Lower lobe of right lung (tissue), 2 donors: ENCODE measurements at regions not wholly inside any gene's neighbourhood (a gene's known extent, or its start where the extent isn't known, plus 50 kb on each side); places are given as distances from the start of the nearest gene placed in this dataset.

Source experiments
- ATAC-seq, 2 donors: fragments of 200-7000 bp; cut with Tn5 transposase; one replicate each; pipeline ENCODE4 v1.9.1; 2020 to 2022; ENCODE audit warnings: mild to moderate bottlenecking in 2 of 2, moderate library complexity in 2 of 2
- DNase-seq: peaks from one replicate; pipeline ENCODE4 v3.0.0-alpha.2; 2020
- H3K27ac ChIP-seq: fragments of 200-600 bp; one replicate; pipeline ENCODE4 v1.8.0; 2022
- H3K27me3 ChIP-seq: fragments of 200-600 bp; one replicate; pipeline ENCODE4 v1.8.0; 2022; ENCODE audit warnings: low read depth
- H3K36me3 ChIP-seq: fragments of 200-600 bp; one replicate; pipeline ENCODE4 v1.8.0; 2022; ENCODE audit warnings: mild to moderate bottlenecking
- H3K4me1 ChIP-seq: fragments of 200-600 bp; one replicate; pipeline ENCODE4 v1.8.0; 2022
- H3K4me3 ChIP-seq: fragments of 200-600 bp; one replicate; pipeline ENCODE4 v1.8.0; 2022; ENCODE audit warnings: mild to moderate bottlenecking
- H3K9me3 ChIP-seq: fragments of 200-600 bp; one replicate; pipeline ENCODE4 v1.8.0; 2022
- CTCF ChIP-seq: fragments of 200-600 bp; IDR thresholded peaks from one replicate; pipeline ENCODE4 v1.8.0; 2022; ENCODE audit warnings: antibody characterized with exemption, mild to moderate bottlenecking
- intact Hi-C: fragments of 100-400 bp; cut with DNase I; formaldehyde crosslinking; loops from one replicate; pipeline ENCODE4 v1.11.0; 2022
- donor health status: DM: no; HTN: yes; CAD: no; lungs with severe emphysema.

- ATAC-seq: no peak
- Histone ChIP-seq H3K27ac (no peak overlapping the region), H3K9me3 (no peaks in the 10 kb centered on the region), H3K4me3 (no peak overlapping the region), H3K36me3 (no peaks in the 10 kb centered on the region), H3K4me1 (no peaks in the 10 kb centered on the region), H3K27me3 (no peaks in the 10 kb centered on the region)
- DNase-seq: no peak
- intact Hi-C loops: no loop called here
- no peak for TF ChIP-seq CTCF
Observed at GRCh38 chr5:141793403-141793802, 84.8 kb downstream of the PCDH1 start.

- Histone ChIP-seq H3K27ac (no peak overlapping the region), H3K4me3 (no peak overlapping the region), H3K27me3 (no peaks in the 10 kb centered on the region), H3K4me1 (no peaks in the 10 kb centered on the region), H3K36me3 (no peaks in the 10 kb centered on the region), H3K9me3 (no peaks in the 10 kb centered on the region)
- DNase-seq: no peak
- no peak for TF ChIP-seq CTCF
- ATAC-seq: no peak
- intact Hi-C loops: no loop called here
Observed at GRCh38 chr5:141790630-141791029, 87.6 kb downstream of the PCDH1 start.

- intact Hi-C loops: no loop called here
- TF ChIP-seq CTCF: no peak
- H3K4me1 ChIP-seq: no peaks in the 10 kb centered on the region
- H3K36me3 ChIP-seq: no peaks in the 10 kb centered on the region
- no peak overlapping the region for H3K27ac ChIP-seq
- no peak for ATAC-seq
- no peak for DNase-seq
- no peak overlapping the region for H3K4me3 ChIP-seq
- H3K9me3 ChIP-seq: no peaks in the 10 kb centered on the region
- no peaks in the 10 kb centered on the region for H3K27me3 ChIP-seq
Observed at GRCh38 chr5:141789330-141789729, 88.9 kb downstream of the PCDH1 start.

DNA sequence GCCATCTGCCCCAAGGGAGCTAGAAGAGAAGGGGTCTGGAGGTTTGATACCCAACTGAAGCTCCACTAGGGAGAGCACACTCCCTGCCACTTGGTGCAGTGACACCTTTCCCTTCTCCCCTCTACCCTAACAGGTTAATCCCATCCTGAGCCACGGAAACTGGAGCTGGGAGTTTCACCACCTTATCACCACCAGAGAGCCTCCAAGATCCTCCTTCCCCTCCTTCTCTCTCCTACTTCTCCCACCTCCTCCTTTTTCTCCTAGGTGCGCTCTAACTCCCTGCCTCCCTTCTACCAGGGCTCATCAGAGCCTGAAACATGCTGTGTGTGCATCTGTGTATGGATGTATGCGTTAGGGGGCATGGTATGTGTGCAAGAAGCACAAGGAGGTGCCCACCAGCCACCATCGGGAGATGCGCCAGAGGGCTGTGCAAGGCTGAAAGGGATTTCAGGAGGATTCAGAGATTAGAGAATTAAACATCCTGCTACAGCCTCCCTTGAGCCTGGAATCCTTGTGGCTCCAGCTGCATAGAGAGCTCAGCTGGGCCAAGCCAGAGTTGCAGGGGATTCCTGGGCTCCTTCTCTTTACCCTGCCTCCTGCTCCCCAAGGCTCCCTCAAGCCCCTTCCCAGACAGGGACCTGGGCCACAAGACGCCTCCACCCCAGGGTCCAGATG is 89.8 kb downstream of the PCDH1 start:
- no peak overlapping the region for H3K4me3 ChIP-seq
- no peaks in the 10 kb centered on the region for H3K4me1 ChIP-seq
- H3K36me3 ChIP-seq: no peaks in the 10 kb centered on the region
- ATAC-seq: no peak
- no peak overlapping the region for H3K27ac ChIP-seq
- DNase-seq: no peak
- H3K27me3 ChIP-seq: no peaks in the 10 kb centered on the region
- H3K9me3 ChIP-seq: no peaks in the 10 kb centered on the region
- TF ChIP-seq CTCF: no peak
- intact Hi-C loops: no loop called here

DNA sequence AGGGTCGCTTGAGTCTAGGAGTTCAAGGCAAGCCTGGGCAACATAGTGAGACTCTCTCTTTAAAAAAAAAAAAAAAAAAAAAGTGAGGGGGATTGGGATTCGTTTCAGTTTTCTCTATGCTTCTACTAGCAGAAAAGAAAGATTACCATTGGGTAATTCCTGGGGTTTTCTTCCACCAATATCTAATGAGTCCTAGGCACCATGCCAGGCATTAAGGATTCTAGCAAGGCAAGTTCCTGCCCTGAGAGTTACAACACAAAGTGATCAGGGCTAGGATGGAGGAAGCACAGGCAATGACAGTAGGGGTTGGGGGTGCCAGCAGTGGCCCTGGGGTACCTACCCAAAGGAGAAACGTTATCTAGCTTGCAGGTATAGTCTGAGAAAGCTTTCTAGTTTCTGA is 90.8 kb downstream of the PCDH1 start:
- DNase-seq: no peak
- intact Hi-C loops: no loop called here
- no peaks in the 10 kb centered on the region for H3K27me3 ChIP-seq
- H3K9me3 ChIP-seq: no peaks in the 10 kb centered on the region
- no peak overlapping the region for H3K4me3 ChIP-seq
- no peak for ATAC-seq
- H3K27ac ChIP-seq: no peak overlapping the region
- no peaks in the 10 kb centered on the region for H3K36me3 ChIP-seq
- TF ChIP-seq CTCF: no peak
- no peaks in the 10 kb centered on the region for H3K4me1 ChIP-seq
